OCI-LY3 (cell line): ENCODE measurements at regions not wholly inside any gene's neighbourhood (a gene's known extent, or its start where the extent isn't known, plus 50 kb on each side); places are given as distances from the start of the nearest gene placed in this dataset.

ENCODE experiments used
- CTCF ChIP-seq: fragments of 200-600, 300-600 bp; sonication (generic); IDR thresholded peaks from 2 replicates; pipeline ENCODE4 v1.5.1; 2014; ENCODE audit warnings: antibody characterized with exemption, low read length, low read depth
- EZH2phosphoT487 ChIP-seq: fragments of 200-600 bp; shearing (Covaris generic); IDR thresholded peaks from 2 replicates; pipeline ENCODE4 v1.6.1; 2018; ENCODE audit warnings: antibody characterized with exemption, mixed run types, low read depth

- TF ChIP-seq CTCF (no peak), EZH2phosphoT487 (no peak)
These were observed 494.8 kb upstream of the WWC1 start for GRCh38 chr5:167796672-167797071.
